Suprapubic skin (tissue), 4 donors: ENCODE measurements at regions not wholly inside any gene's neighbourhood (a gene's known extent, or its start where the extent isn't known, plus 50 kb on each side); places are given as distances from the start of the nearest gene placed in this dataset.

Experiments
- DNase-seq, 2 donors: peaks; one replicate each; pipeline ENCODE4 v3.0.0-alpha.2; 2019; ENCODE audit warnings: low spot score in 2 of 2
- H3K27ac ChIP-seq: fragments of 200-600 bp; sonication (generic); one replicate; pipeline ENCODE4 v1.5.1; 2019
- H3K27me3 ChIP-seq: fragments of 200-600 bp; sonication (generic); one replicate; pipeline ENCODE4 v1.5.1; 2019
- H3K36me3 ChIP-seq: fragments of 200-600 bp; sonication (generic); one replicate; pipeline ENCODE4 v1.5.1; 2019
- H3K4me1 ChIP-seq: fragments of 200-600 bp; sonication (generic); one replicate; pipeline ENCODE4 v1.5.1; 2019
- H3K4me3 ChIP-seq: fragments of 200-600 bp; sonication (generic); one replicate; pipeline ENCODE4 v1.5.1; 2019; ENCODE audit warnings: mild to moderate bottlenecking
- H3K9me3 ChIP-seq: fragments of 200-600 bp; sonication (generic); one replicate; pipeline ENCODE4 v1.5.1; 2019
- CTCF ChIP-seq, 2 donors: fragments of 200-600 bp in 1 of 2; fragments of 450-650 bp in 1 of 2; sonication (generic) in 1 of 2; IDR thresholded peaks; one replicate each; pipeline ENCODE4 v1.5.1; 2016 to 2019; ENCODE audit warnings: antibody characterized with exemption in 2 of 2, mild to moderate bottlenecking in 1 of 2, moderate library complexity in 1 of 2
- EP300 ChIP-seq: sonication (generic); formaldehyde crosslinking; IDR thresholded peaks from one replicate; pipeline ENCODE4 v1.6.1; 2017; ENCODE audit warnings: antibody characterized with exemption
- POLR2A ChIP-seq, 2 donors: fragments of 450-650 bp; IDR thresholded peaks; one replicate each; pipeline ENCODE4 v1.6.1; 2017; ENCODE audit warnings: antibody characterized with exemption in 2 of 2, mild to moderate bottlenecking in 2 of 2, moderate library complexity in 2 of 2
- POLR2AphosphoS5 ChIP-seq, 3 donors: sonication (generic); formaldehyde crosslinking; IDR thresholded peaks; one replicate each; pipeline ENCODE4 v1.6.1; 2017; ENCODE audit warnings: antibody characterized with exemption in 3 of 3
- WGBS: methylation state at CpG from one replicate; pipeline ENCODE4 v1.1.5; 2018; 5-methylcytosine and 5-hydroxymethylcytosine counted together

- Histone ChIP-seq H3K36me3 (no peaks in the 10 kb centered on the region), H3K27ac (no peak overlapping the region), H3K4me1 (no peaks in the 10 kb centered on the region), H3K4me3 (no peak overlapping the region), H3K27me3 (peaks cover 11% of the 10 kb centered on the region), H3K9me3 (no peaks in the 10 kb centered on the region)
- 98% methylated on average over 9 of the region's 9 CpGs for WGBS
- TF ChIP-seq POLR2AphosphoS5 (IDR thresholded peaks at IDR 0.05) (no peak), POLR2A (IDR thresholded peaks at IDR 0.05) (no peak), EP300 (no peak), CTCF (IDR thresholded peaks at IDR 0.05) (no peak)
- no peak for DNase-seq
These were observed 109.3 kb upstream of the AFDN start for GRCh38 chr6:167717455-167717854.

GRCh38 chr6:167717867-167718266 is 108.8 kb upstream of the AFDN start:
- WGBS, result 100% methylated on average over 2 of the region's 2 CpGs
- Histone ChIP-seq H3K27me3 (peaks cover 12% of the 10 kb centered on the region), H3K9me3 (no peaks in the 10 kb centered on the region), H3K27ac (no peak overlapping the region), H3K4me1 (no peaks in the 10 kb centered on the region), H3K36me3 (no peaks in the 10 kb centered on the region), H3K4me3 (no peak overlapping the region)
- TF ChIP-seq EP300 (no peak), CTCF (IDR thresholded peaks at IDR 0.05) (no peak), POLR2A (IDR thresholded peaks at IDR 0.05) (no peak), POLR2AphosphoS5 (IDR thresholded peaks at IDR 0.05) (no peak)
- DNase-seq, result peak in 1 of 2 donors; percentile 4

- no peaks in the 10 kb centered on the region for H3K4me1 ChIP-seq
- WGBS, result 71% methylated on average over 23 of the region's 23 CpGs
- H3K36me3 ChIP-seq, result no peaks in the 10 kb centered on the region
- no peak overlapping the region for H3K4me3 ChIP-seq
- DNase-seq, result no peak
- TF ChIP-seq POLR2AphosphoS5 (IDR thresholded peaks at IDR 0.05), result no peak
- TF ChIP-seq POLR2A (IDR thresholded peaks at IDR 0.05), result no peak
- TF ChIP-seq CTCF (IDR thresholded peaks at IDR 0.05), result no peak
- no peak for TF ChIP-seq EP300
- H3K27me3 ChIP-seq, result peaks cover 9% of the 10 kb centered on the region
- H3K9me3 ChIP-seq, result no peaks in the 10 kb centered on the region
- H3K27ac ChIP-seq, result no peak overlapping the region
These were observed 106.8 kb upstream of the AFDN start for GRCh38 chr6:167719920-167720319.

GRCh38 chr6:167720456-167721285 is 106.0 kb upstream of the AFDN start:
- no peak for TF ChIP-seq CTCF (IDR thresholded peaks at IDR 0.05)
- no peak for TF ChIP-seq POLR2A (IDR thresholded peaks at IDR 0.05)
- H3K27ac ChIP-seq, result no peak overlapping the region
- 81% methylated on average over 31 of the region's 31 CpGs for WGBS
- DNase-seq, result peak in 1 of 2 donors; percentile 70
- peaks cover 6% of the 10 kb centered on the region for H3K27me3 ChIP-seq
- no peak overlapping the region for H3K4me3 ChIP-seq
- H3K36me3 ChIP-seq, result no peaks in the 10 kb centered on the region
- H3K9me3 ChIP-seq, result no peaks in the 10 kb centered on the region
- no peaks in the 10 kb centered on the region for H3K4me1 ChIP-seq

- Histone ChIP-seq H3K36me3 (no peaks in the 10 kb centered on the region), H3K4me1 (no peaks in the 10 kb centered on the region), H3K27ac (no peak overlapping the region), H3K4me3 (no peak overlapping the region), H3K9me3 (no peaks in the 10 kb centered on the region), H3K27me3 (peaks cover 6% of the 10 kb centered on the region)
- WGBS, result 70% methylated on average over 10 of the region's 10 CpGs
- TF ChIP-seq POLR2AphosphoS5 (IDR thresholded peaks at IDR 0.05), result no peak
- TF ChIP-seq CTCF (IDR thresholded peaks at IDR 0.05), result no peak
- no peak for TF ChIP-seq EP300
- no peak for TF ChIP-seq POLR2A (IDR thresholded peaks at IDR 0.05)
- DNase-seq, result peak in 1 of 2 donors; percentile 32
These were observed 105.4 kb upstream of the AFDN start for GRCh38 chr6:167721291-167721690.
